Transverse colon (tissue), 4 donors: ENCODE measurements at regions not wholly inside any gene's neighbourhood (a gene's known extent, or its start where the extent isn't known, plus 50 kb on each side); places are given as distances from the start of the nearest gene placed in this dataset.

Experiments
- CTCF ChIP-seq, 5 experiments: fragments of 200-600 bp in 3 of 5; fragments of 450-650 bp in 2 of 5; sonication (generic) in 3 of 5; IDR thresholded peaks; 1 replicate in 2 of 5; 2 replicates in 3 of 5; pipeline ENCODE4 v1.5.1; 2016 to 2017; ENCODE audit warnings: antibody characterized with exemption in 5 of 5, inconsistent platforms in 3 of 5, mild to moderate bottlenecking in 2 of 5, moderate library complexity in 1 of 5
- EP300 ChIP-seq: sonication (generic); formaldehyde crosslinking; IDR thresholded peaks from one replicate; pipeline ENCODE4 v1.6.1; 2017; ENCODE audit warnings: antibody characterized with exemption, low read depth
- POLR2A ChIP-seq: fragments of 450-650 bp; IDR thresholded peaks from one replicate; pipeline ENCODE4 v1.6.1; 2016; ENCODE audit warnings: antibody characterized with exemption, mild to moderate bottlenecking, moderate library complexity
- POLR2AphosphoS5 ChIP-seq, 3 donors: sonication (generic); formaldehyde crosslinking; IDR thresholded peaks; one replicate each; pipeline ENCODE4 v1.6.1; 2016; ENCODE audit warnings: antibody characterized with exemption in 3 of 3

GRCh38 chr1:29408831-29409605 is 172.7 kb downstream of the PTPRU start:
- no peak for TF ChIP-seq CTCF (IDR thresholded peaks at IDR 0.05)
- no peak for TF ChIP-seq POLR2A
- no peak for TF ChIP-seq EP300
- TF ChIP-seq POLR2AphosphoS5 (IDR thresholded peaks at IDR 0.05): no peak
